HCT116 (cell line): ENCODE measurements at regions not wholly inside any gene's neighbourhood (a gene's known extent, or its start where the extent isn't known, plus 50 kb on each side); places are given as distances from the start of the nearest gene placed in this dataset.
A peak's percentile ranks its signal among the peaks of the same experiment; 100 is the strongest.

ENCODE experiments used
- CTCF ChIP-seq, 3 experiments: fragments of 200-600 bp in 1 of 3; sonication (generic) in 1 of 3; IDR thresholded peaks in 2 of 3; conservative IDR thresholded peaks in 1 of 3; 2 replicates each; pipeline ENCODE4 v1.5.1; 2012 to 2017; ENCODE audit warnings: low read depth in 2 of 3, low read length in 2 of 3, antibody characterized with exemption in 1 of 3, borderline replicate concordance in 1 of 3, control low read depth in 1 of 3, mild to moderate bottlenecking in 1 of 3, mixed read lengths in 1 of 3, mixed run types in 1 of 3, moderate library complexity in 1 of 3; ENCODE audit not compliant: insufficient read depth in 1 of 3
- EZH2 ChIP-seq: fragments of 200-600 bp; sonication (generic); IDR thresholded peaks from 2 replicates; pipeline ENCODE4 v1.6.1; 2017; ENCODE audit warnings: antibody characterized with exemption, mixed run types
- EZH2phosphoT487 ChIP-seq: fragments of 200-600 bp; IDR thresholded peaks from 2 replicates; pipeline ENCODE4 v1.6.1; 2018; ENCODE audit warnings: antibody characterized with exemption, borderline replicate concordance
- MAX ChIP-seq: IDR thresholded peaks from 2 replicates; pipeline ENCODE4 v1.6.1; 2012
- POLR2A ChIP-seq: IDR thresholded peaks from 2 replicates; pipeline ENCODE4 v1.7.0; 2011; ENCODE audit warnings: borderline replicate concordance; ENCODE audit not compliant: insufficient read depth, insufficient read length; ENCODE audit errors: extremely low read depth
- POLR2AphosphoS5 ChIP-seq: IDR thresholded peaks from 2 replicates; pipeline ENCODE4 v1.6.1; 2011; ENCODE audit warnings: mild to moderate bottlenecking, low read depth, low read length, moderate library complexity
- SP1 ChIP-seq: IDR thresholded peaks from 2 replicates; pipeline ENCODE4 v1.6.1; 2012; ENCODE audit warnings: low read depth
- TF ChIP-seq, protein P1 (sequence below): IDR thresholded peaks from 2 replicates; pipeline ENCODE4 v1.6.1; 2011; ENCODE audit warnings: mild to moderate bottlenecking, low read length, moderate library complexity; ENCODE audit not compliant: insufficient replicate concordance; ENCODE audit errors: extremely low read depth
- TF ChIP-seq, protein P2 (sequence below): IDR thresholded peaks from 2 replicates; pipeline ENCODE4 v1.6.1; 2012; ENCODE audit warnings: low read depth

DNA sequence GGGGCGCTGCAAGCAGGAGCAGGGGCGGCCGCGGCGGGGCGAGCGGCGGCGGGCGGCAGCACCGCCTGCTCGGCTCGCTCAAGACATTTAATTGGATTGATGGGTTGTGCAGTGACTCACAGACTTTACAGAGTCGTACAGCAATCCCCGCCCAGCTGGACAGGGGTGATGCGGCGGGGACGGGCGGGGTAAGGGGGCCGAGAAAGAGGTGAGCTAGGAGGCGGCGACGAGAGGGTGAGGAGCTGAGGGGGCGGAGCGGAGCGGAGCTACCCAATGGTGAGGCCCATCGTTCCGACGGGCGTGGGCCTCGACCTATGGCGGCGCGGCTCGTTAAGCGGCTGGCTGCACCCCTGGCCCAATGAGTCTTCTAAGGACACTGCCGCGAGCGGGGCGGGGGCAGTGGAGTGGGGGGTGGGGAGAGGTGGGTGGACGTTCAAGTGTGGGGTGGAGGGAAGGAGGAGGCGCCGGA, 97.1 kb upstream of the SERTAD2 start:
- TF ChIP-seq CTCF (IDR thresholded peaks at IDR 0.05 in 2 of 3, conservative IDR thresholded peaks at IDR 0.05 in 1 of 3; ENCODE audit: borderline replicate concordance in 1 of 3, insufficient read depth in 1 of 3, low read depth in 2 of 3, low read length in 2 of 3) (no peak), POLR2AphosphoS5 (peak; percentile 98), EZH2 (no peak), EZH2phosphoT487 (no peak), MAX (peak; percentile 75), POLR2A (peak; percentile 81), SP1 (peak; percentile 94)
- TF ChIP-seq, protein P1, sequence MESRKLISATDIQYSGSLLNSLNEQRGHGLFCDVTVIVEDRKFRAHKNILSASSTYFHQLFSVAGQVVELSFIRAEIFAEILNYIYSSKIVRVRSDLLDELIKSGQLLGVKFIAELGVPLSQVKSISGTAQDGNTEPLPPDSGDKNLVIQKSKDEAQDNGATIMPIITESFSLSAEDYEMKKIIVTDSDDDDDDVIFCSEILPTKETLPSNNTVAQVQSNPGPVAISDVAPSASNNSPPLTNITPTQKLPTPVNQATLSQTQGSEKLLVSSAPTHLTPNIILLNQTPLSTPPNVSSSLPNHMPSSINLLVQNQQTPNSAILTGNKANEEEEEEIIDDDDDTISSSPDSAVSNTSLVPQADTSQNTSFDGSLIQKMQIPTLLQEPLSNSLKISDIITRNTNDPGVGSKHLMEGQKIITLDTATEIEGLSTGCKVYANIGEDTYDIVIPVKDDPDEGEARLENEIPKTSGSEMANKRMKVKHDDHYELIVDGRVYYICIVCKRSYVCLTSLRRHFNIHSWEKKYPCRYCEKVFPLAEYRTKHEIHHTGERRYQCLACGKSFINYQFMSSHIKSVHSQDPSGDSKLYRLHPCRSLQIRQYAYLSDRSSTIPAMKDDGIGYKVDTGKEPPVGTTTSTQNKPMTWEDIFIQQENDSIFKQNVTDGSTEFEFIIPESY = peak; percentile 54
- TF ChIP-seq, protein P2, sequence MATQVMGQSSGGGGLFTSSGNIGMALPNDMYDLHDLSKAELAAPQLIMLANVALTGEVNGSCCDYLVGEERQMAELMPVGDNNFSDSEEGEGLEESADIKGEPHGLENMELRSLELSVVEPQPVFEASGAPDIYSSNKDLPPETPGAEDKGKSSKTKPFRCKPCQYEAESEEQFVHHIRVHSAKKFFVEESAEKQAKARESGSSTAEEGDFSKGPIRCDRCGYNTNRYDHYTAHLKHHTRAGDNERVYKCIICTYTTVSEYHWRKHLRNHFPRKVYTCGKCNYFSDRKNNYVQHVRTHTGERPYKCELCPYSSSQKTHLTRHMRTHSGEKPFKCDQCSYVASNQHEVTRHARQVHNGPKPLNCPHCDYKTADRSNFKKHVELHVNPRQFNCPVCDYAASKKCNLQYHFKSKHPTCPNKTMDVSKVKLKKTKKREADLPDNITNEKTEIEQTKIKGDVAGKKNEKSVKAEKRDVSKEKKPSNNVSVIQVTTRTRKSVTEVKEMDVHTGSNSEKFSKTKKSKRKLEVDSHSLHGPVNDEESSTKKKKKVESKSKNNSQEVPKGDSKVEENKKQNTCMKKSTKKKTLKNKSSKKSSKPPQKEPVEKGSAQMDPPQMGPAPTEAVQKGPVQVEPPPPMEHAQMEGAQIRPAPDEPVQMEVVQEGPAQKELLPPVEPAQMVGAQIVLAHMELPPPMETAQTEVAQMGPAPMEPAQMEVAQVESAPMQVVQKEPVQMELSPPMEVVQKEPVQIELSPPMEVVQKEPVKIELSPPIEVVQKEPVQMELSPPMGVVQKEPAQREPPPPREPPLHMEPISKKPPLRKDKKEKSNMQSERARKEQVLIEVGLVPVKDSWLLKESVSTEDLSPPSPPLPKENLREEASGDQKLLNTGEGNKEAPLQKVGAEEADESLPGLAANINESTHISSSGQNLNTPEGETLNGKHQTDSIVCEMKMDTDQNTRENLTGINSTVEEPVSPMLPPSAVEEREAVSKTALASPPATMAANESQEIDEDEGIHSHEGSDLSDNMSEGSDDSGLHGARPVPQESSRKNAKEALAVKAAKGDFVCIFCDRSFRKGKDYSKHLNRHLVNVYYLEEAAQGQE = no peak
